T1000 (cell line): ENCODE measurements at regions not wholly inside any gene's neighbourhood (a gene's known extent, or its start where the extent isn't known, plus 50 kb on each side); places are given as distances from the start of the nearest gene placed in this dataset.

ENCODE experiments used
- DNase-seq: peaks from one replicate; lab custom pipeline; 2025; ENCODE audit warnings: mixed read lengths; lab: John Stamatoyannopoulos, UW

- no peak for DNase-seq
These were observed 488.3 kb downstream of the PPARGC1A start for GRCh38 chr4:23401572-23401971.

- DNase-seq, result no peak
These were observed 496.9 kb downstream of the PPARGC1A start for GRCh38 chr4:23392860-23393458.

GRCh38 chr4:23390246-23390645 lies 499.6 kb downstream of the PPARGC1A start:
- DNase-seq, result no peak

- no peak for DNase-seq
These were observed 501.0 kb downstream of the PPARGC1A start for GRCh38 chr4:23388699-23389395.

- no peak for DNase-seq
These were observed 501.6 kb downstream of the PPARGC1A start for GRCh38 chr4:23388255-23388654.

- DNase-seq, result no peak
These were observed 505.1 kb downstream of the PPARGC1A start for GRCh38 chr4:23384741-23385140.

GRCh38 chr4:23382879-23383278 lies 507.0 kb downstream of the PPARGC1A start:
- DNase-seq, result no peak

- peak; percentile 13 for DNase-seq
These were observed 515.6 kb downstream of the PPARGC1A start for GRCh38 chr4:23374259-23374658.

GRCh38 chr4:23373261-23373660 lies 516.6 kb downstream of the PPARGC1A start:
- DNase-seq, result peak; percentile 68

- no peak for DNase-seq
These were observed 518.3 kb downstream of the PPARGC1A start for GRCh38 chr4:23371533-23371932.

- no peak for DNase-seq
These were observed 520.5 kb downstream of the PPARGC1A start for GRCh38 chr4:23369331-23369730.

- DNase-seq, result no peak
These were observed 521.7 kb downstream of the PPARGC1A start for GRCh38 chr4:23368081-23368697.

- DNase-seq, result no peak
These were observed 523.3 kb downstream of the PPARGC1A start for GRCh38 chr4:23366557-23366906.

- DNase-seq, result no peak
These were observed 523.8 kb downstream of the PPARGC1A start for GRCh38 chr4:23365871-23366556.

- no peak for DNase-seq
These were observed 524.8 kb downstream of the PPARGC1A start for GRCh38 chr4:23365086-23365485.

GRCh38 chr4:23364167-23364566 lies 525.7 kb downstream of the PPARGC1A start:
- no peak for DNase-seq

GRCh38 chr4:23361453-23361852 lies 528.4 kb downstream of the PPARGC1A start:
- DNase-seq, result no peak

- no peak for DNase-seq
These were observed 529.1 kb downstream of the PPARGC1A start for GRCh38 chr4:23360718-23361117.

- no peak for DNase-seq
These were observed 534.6 kb downstream of the PPARGC1A start for GRCh38 chr4:23355258-23355657.

GRCh38 chr4:23353200-23353599 lies 536.6 kb downstream of the PPARGC1A start:
- no peak for DNase-seq

GRCh38 chr4:23348789-23349498 lies 540.9 kb downstream of the PPARGC1A start:
- DNase-seq, result no peak

GRCh38 chr4:23337292-23337691 lies 552.6 kb downstream of the PPARGC1A start:
- DNase-seq, result no peak
